Activated T-cell treated with anti-CD3 and anti-CD28 coated beads, Interleukin-2, amount 50 U/mL, for 4 hours (primary cell): ENCODE measurements at regions not wholly inside any gene's neighbourhood (a gene's known extent, or its start where the extent isn't known, plus 50 kb on each side); places are given as distances from the start of the nearest gene placed in this dataset.

Experiments
- ATAC-seq, 2 donors: fragments of 200-7000 bp; cut with Tn5 transposase; one replicate each; pipeline ENCODE4 v1.10.0; 2021
- DNase-seq: peaks from one replicate; pipeline ENCODE4 v3.0.0-alpha.2; 2020
- H3K27me3 Mint-ChIP-seq: one replicate; pipeline ENCODE4 v1.8.0; 2021; ENCODE audit warnings: low read depth, mixed read lengths
- H3K36me3 Mint-ChIP-seq: one replicate; pipeline ENCODE4 v1.8.0; 2022; ENCODE audit warnings: mixed read lengths; ENCODE audit not compliant: insufficient read depth
- H3K4me1 Mint-ChIP-seq: one replicate; pipeline ENCODE4 v1.8.0; 2021; ENCODE audit warnings: low read depth, mixed read lengths
- H3K4me3 Mint-ChIP-seq: one replicate; pipeline ENCODE4 v1.8.0; 2021; ENCODE audit warnings: mild to moderate bottlenecking, moderate library complexity, mixed read lengths
- H3K9me3 Mint-ChIP-seq: one replicate; pipeline ENCODE4 v1.8.0; 2021; ENCODE audit warnings: mixed read lengths

DNA sequence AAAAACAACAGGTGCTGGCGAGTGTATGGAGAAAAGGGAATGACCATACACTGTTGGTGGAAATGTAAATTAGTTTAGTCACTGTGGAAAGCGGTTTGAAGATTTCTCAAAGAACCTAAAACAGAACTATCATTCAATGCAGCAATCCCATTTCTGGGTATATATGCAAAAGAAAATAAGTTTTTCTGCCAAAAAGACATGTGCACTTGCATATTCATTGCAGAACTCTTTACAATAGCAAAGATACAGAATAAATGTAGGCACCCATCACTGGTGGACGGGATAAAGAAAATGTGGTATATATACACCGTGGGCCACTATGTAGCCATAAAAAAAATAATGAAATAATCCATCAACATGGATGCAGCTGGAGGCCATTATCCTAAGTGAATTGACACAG lies 105.1 kb upstream of the FSTL5 start:
- DNase-seq (no peak), ATAC-seq (no peak)
- Mint-ChIP-seq H3K9me3 (peaks cover 19% of the 10 kb centered on the region), H3K36me3 (no peaks in the 10 kb centered on the region), H3K27me3 (no peaks in the 10 kb centered on the region), H3K4me1 (no peaks in the 10 kb centered on the region), H3K4me3 (no peak overlapping the region)

DNA sequence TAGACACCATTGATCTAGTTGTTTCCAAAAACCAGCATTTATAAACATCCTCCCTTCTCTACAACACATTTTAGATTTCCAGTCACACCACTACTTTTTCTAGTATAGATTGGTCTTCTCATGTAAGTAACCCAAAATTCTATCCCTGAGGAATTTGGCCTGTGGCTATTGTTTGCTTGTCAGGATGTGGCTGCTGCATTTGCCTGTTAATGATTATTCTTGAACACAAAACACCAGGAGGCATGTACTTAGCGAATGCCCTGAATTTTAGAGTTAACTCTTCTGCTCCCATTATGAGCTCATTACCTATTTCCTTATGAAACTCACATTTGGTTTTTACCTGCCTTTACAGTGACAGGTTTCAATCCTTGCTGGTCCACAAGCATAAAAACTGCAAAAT lies 102.0 kb upstream of the FSTL5 start:
- Mint-ChIP-seq H3K27me3 (no peaks in the 10 kb centered on the region), H3K4me1 (no peaks in the 10 kb centered on the region), H3K36me3 (no peaks in the 10 kb centered on the region), H3K4me3 (no peak overlapping the region), H3K9me3 (peaks cover 20% of the 10 kb centered on the region)
- ATAC-seq (no peak), DNase-seq (no peak)

DNA sequence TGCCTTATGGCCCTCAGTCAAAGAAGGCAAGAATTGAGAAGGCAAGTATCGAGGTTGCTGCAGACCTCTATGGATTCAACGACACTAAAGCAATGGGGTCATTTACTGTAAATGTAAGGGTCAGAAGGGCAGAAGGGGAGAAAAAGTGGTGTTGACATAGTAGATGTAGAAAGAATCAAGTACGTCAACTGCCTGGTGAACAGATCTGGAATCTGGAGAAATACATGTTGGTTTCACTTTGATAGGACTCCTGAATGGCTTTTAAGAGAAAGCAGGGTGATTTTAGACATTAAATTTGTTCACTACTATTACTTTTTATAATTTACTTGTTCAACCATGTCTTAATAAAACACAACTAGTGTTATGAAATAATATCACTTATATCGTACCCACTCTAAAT lies 81.3 kb upstream of the FSTL5 start:
- Mint-ChIP-seq H3K4me1 (no peaks in the 10 kb centered on the region), H3K27me3 (no peaks in the 10 kb centered on the region), H3K4me3 (no peak overlapping the region), H3K36me3 (no peaks in the 10 kb centered on the region), H3K9me3 (no peaks in the 10 kb centered on the region)
- no peak for ATAC-seq
- no peak for DNase-seq

DNA sequence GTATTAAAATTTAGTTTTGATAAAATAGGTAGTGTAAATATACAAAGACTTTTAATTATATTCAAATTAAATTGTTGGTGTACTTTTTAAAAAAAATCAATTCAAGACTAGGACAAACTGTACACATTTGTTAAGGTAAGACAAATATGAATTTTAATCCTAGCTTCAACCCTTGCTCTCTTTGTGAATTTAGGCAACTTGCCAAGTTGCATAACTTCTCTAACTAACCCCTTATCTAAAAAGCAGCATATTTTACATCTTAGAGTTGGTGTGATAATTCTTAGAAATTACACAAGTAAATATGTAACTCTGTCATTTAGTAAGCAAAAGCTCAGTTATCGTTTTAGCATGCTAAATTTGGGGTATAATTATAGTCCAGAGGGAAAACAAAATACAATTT lies 78.1 kb upstream of the FSTL5 start:
- Mint-ChIP-seq H3K4me1 (no peaks in the 10 kb centered on the region), H3K4me3 (no peak overlapping the region)

GRCh38 chr4:162239992-162240769 lies 76.4 kb upstream of the FSTL5 start:
- DNase-seq (no peak), ATAC-seq (no peak)
- no peak overlapping the region for H3K4me3 Mint-ChIP-seq
- no peaks in the 10 kb centered on the region for H3K36me3 Mint-ChIP-seq
- no peaks in the 10 kb centered on the region for H3K27me3 Mint-ChIP-seq
- H3K4me1 Mint-ChIP-seq, result no peaks in the 10 kb centered on the region
- peaks cover under 1% of the 10 kb centered on the region for H3K9me3 Mint-ChIP-seq

More for the DNA sequence above, 78.1 kb upstream of the FSTL5 start:
- Mint-ChIP-seq H3K36me3 (no peaks in the 10 kb centered on the region), H3K9me3 (no peaks in the 10 kb centered on the region), H3K27me3 (no peaks in the 10 kb centered on the region)
- ATAC-seq (no peak), DNase-seq (no peak)

GRCh38 chr4:162237676-162238075 lies 73.9 kb upstream of the FSTL5 start:
- DNase-seq (no peak), ATAC-seq (no peak)
- H3K36me3 Mint-ChIP-seq, result no peaks in the 10 kb centered on the region
- no peaks in the 10 kb centered on the region for H3K4me1 Mint-ChIP-seq
- H3K27me3 Mint-ChIP-seq, result no peaks in the 10 kb centered on the region
- peaks cover 10% of the 10 kb centered on the region for H3K9me3 Mint-ChIP-seq
- H3K4me3 Mint-ChIP-seq, result no peak overlapping the region

- ATAC-seq (no peak), DNase-seq (no peak)
- H3K27me3 Mint-ChIP-seq, result no peaks in the 10 kb centered on the region
- no peaks in the 10 kb centered on the region for H3K36me3 Mint-ChIP-seq
- H3K4me1 Mint-ChIP-seq, result no peaks in the 10 kb centered on the region
- peaks cover 12% of the 10 kb centered on the region for H3K9me3 Mint-ChIP-seq
- no peak overlapping the region for H3K4me3 Mint-ChIP-seq
Measured at GRCh38 chr4:162234595-162234994, 70.8 kb upstream of the FSTL5 start.

GRCh38 chr4:162232349-162232748 lies 68.5 kb upstream of the FSTL5 start:
- Mint-ChIP-seq H3K4me1 (no peaks in the 10 kb centered on the region), H3K27me3 (no peaks in the 10 kb centered on the region), H3K4me3 (no peak overlapping the region), H3K9me3 (peaks cover 15% of the 10 kb centered on the region), H3K36me3 (no peaks in the 10 kb centered on the region)
- ATAC-seq (no peak), DNase-seq (no peak)

DNA sequence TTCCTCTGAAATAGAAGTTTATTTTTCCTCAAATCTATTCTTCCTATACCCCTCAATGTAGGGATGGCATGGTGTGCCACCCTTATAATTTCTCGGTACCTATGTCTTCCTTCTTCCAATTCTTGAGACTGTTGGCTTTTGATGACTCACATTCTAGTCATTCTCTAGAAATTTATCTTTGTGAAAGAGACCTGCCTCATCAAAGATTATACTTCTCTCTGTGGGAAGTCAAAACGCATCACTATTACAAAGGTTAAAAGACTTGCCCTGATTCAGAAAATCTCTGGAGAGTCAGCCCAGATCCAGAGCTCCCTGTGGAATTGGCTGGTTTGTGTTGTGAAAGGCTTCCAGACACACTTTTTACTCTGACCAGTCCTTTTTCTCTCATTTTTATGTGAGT lies 65.9 kb upstream of the FSTL5 start:
- ATAC-seq (no peak), DNase-seq (no peak)
- Mint-ChIP-seq H3K4me1 (no peaks in the 10 kb centered on the region), H3K9me3 (peaks cover 14% of the 10 kb centered on the region), H3K4me3 (no peak overlapping the region), H3K27me3 (no peaks in the 10 kb centered on the region), H3K36me3 (no peaks in the 10 kb centered on the region)

- peaks cover 3% of the 10 kb centered on the region for H3K9me3 Mint-ChIP-seq
- no peaks in the 10 kb centered on the region for H3K36me3 Mint-ChIP-seq
- no peak overlapping the region for H3K4me3 Mint-ChIP-seq
- DNase-seq, result no peak
- no peaks in the 10 kb centered on the region for H3K27me3 Mint-ChIP-seq
- H3K4me1 Mint-ChIP-seq, result no peaks in the 10 kb centered on the region
- ATAC-seq, result no peak
Measured at GRCh38 chr4:162221148-162221547, 57.3 kb upstream of the FSTL5 start.
